ENCODE measurements at regions not wholly inside any gene's neighbourhood (a gene's known extent, or its start where the extent isn't known, plus 50 kb on each side); places are given as distances from the start of the nearest gene placed in this dataset.

DNA sequence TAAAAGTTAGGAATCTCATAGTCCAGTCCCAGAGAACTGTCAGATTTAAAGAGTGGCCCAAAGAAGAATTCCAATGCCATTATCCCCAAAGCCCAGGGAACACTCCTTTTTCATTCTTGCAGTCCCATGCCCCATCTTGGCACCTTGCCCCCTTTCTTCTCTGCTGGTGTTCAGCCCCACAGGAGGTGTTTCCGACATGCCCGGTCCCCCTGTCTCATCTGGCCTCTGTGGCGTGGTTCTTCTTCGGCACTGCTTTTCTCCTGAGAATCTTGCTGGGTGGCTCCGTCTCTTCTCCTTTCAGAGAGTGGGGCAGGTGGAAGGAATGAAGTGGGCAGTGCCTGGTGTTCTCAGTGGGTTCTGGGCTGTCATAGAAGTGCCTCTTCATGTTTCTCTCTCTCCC is 64.7 kb downstream of the VCPKMT start:
- Histone ChIP-seq H2AFZ (no peak overlapping the region), H3K4me1 (ENCODE audit: insufficient read depth) (peaks cover 4% of the 10 kb centered on the region), H3K79me2 (no peaks in the 10 kb centered on the region), H3K4me3 (no peak overlapping the region), H3K27ac (no peak overlapping the region), H3K36me3 (replicated peaks; ENCODE audit: insufficient read depth, low read depth) (no peaks in the 10 kb centered on the region), H4K20me1 (ENCODE audit: insufficient read depth, poor library complexity, severe bottlenecking) (no peaks in the 10 kb centered on the region), H3K27me3 (no peaks in the 10 kb centered on the region), H3K9me2 (replicated peaks; ENCODE audit: insufficient read depth) (no peaks in the 10 kb centered on the region), H3K9me3 (ENCODE audit: low read depth) (no peaks in the 10 kb centered on the region), H3K4me2 (no peak overlapping the region)
- TF ChIP-seq EZH2phosphoT487 (IDR thresholded peaks at IDR 0.05; ENCODE audit: low read depth, severe bottlenecking, unreplicated experiment) (no peak), EZH2 (IDR thresholded peaks at IDR 0.05; ENCODE audit: borderline replicate concordance) (no peak)
- TF ChIP-seq, protein P1, sequence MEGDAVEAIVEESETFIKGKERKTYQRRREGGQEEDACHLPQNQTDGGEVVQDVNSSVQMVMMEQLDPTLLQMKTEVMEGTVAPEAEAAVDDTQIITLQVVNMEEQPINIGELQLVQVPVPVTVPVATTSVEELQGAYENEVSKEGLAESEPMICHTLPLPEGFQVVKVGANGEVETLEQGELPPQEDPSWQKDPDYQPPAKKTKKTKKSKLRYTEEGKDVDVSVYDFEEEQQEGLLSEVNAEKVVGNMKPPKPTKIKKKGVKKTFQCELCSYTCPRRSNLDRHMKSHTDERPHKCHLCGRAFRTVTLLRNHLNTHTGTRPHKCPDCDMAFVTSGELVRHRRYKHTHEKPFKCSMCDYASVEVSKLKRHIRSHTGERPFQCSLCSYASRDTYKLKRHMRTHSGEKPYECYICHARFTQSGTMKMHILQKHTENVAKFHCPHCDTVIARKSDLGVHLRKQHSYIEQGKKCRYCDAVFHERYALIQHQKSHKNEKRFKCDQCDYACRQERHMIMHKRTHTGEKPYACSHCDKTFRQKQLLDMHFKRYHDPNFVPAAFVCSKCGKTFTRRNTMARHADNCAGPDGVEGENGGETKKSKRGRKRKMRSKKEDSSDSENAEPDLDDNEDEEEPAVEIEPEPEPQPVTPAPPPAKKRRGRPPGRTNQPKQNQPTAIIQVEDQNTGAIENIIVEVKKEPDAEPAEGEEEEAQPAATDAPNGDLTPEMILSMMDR (IDR thresholded peaks at IDR 0.05; ENCODE audit: poor library complexity) = no peak
- WGBS (ENCODE audit: low lambda C conversion rate, missing lambda C conversion rate) = 90% methylated on average over 5 of the region's 5 CpGs
- no peak for DNase-seq (ENCODE audit: low spot score)

DNA sequence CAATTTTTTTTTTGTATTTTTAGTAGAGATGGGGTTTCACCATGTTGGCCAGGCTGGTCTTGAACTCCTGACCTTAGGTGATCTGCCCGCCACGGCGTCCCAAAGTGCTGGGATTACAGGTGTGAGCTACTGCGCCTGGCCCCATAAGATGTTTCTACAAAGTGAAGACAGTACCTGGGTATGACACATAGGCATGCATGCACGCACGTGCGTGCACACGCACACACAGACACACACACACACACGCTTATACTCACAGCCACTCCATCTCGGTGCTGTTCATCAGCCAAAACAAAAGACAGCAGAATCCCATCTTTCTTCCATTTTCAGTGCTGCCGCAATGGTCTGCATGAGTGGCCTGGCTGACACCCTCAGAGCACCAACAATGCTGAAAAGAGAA is 63.9 kb downstream of the VCPKMT start:
- Histone ChIP-seq H3K4me2 (no peak overlapping the region), H3K4me3 (no peak overlapping the region), H2AFZ (no peak overlapping the region), H3K79me2 (no peaks in the 10 kb centered on the region), H3K9me3 (ENCODE audit: low read depth) (no peaks in the 10 kb centered on the region), H3K27me3 (no peaks in the 10 kb centered on the region), H3K36me3 (replicated peaks; ENCODE audit: insufficient read depth, low read depth) (no peaks in the 10 kb centered on the region), H4K20me1 (ENCODE audit: insufficient read depth, poor library complexity, severe bottlenecking) (no peaks in the 10 kb centered on the region), H3K4me1 (ENCODE audit: insufficient read depth) (peaks cover 3% of the 10 kb centered on the region), H3K9me2 (replicated peaks; ENCODE audit: insufficient read depth) (no peaks in the 10 kb centered on the region), H3K27ac (no peak overlapping the region)
- no peak for DNase-seq (ENCODE audit: low spot score)
- no peak for TF ChIP-seq EZH2phosphoT487 (IDR thresholded peaks at IDR 0.05; ENCODE audit: low read depth, severe bottlenecking, unreplicated experiment)
- 95% methylated on average over 11 of the region's 11 CpGs for WGBS (ENCODE audit: low lambda C conversion rate, missing lambda C conversion rate)

DNA sequence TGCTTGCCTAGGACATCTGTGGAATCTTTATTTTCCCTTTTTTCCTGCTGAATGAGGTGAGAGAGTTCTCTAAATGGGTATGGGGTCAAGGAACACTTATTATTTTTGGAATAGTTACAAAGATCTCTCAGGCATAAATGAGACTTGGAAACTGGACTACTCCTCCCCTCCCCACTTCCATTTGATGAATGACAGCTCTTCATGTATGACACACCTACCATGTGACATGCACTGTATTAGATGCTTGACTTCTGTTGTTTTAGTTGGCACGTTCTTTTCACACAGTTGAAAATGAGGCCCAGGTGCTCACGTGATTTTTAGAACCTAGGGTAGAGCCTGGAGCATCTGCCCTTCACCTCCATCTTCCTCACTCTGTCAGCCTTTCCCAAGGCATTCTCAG is 62.4 kb downstream of the VCPKMT start:
- Histone ChIP-seq H3K4me3 (no peak overlapping the region), H3K27me3 (no peaks in the 10 kb centered on the region), H3K9me3 (ENCODE audit: low read depth) (no peaks in the 10 kb centered on the region), H3K4me1 (ENCODE audit: insufficient read depth) (peaks cover 4% of the 10 kb centered on the region), H3K4me2 (no peak overlapping the region), H3K79me2 (no peaks in the 10 kb centered on the region), H3K36me3 (replicated peaks; ENCODE audit: insufficient read depth, low read depth) (no peaks in the 10 kb centered on the region), H3K9me2 (replicated peaks; ENCODE audit: insufficient read depth) (no peaks in the 10 kb centered on the region), H3K27ac (no peak overlapping the region), H4K20me1 (ENCODE audit: insufficient read depth, poor library complexity, severe bottlenecking) (no peaks in the 10 kb centered on the region), H2AFZ (no peak overlapping the region)
- no peak for DNase-seq (ENCODE audit: low spot score)
- WGBS (ENCODE audit: low lambda C conversion rate, missing lambda C conversion rate) = 87% methylated on average over 2 of the region's 2 CpGs
- TF ChIP-seq, protein P1 (IDR thresholded peaks at IDR 0.05; ENCODE audit: poor library complexity) = no peak
- TF ChIP-seq EZH2phosphoT487 (IDR thresholded peaks at IDR 0.05; ENCODE audit: low read depth, severe bottlenecking, unreplicated experiment) (no peak), EZH2 (IDR thresholded peaks at IDR 0.05; ENCODE audit: borderline replicate concordance) (no peak)

DNA sequence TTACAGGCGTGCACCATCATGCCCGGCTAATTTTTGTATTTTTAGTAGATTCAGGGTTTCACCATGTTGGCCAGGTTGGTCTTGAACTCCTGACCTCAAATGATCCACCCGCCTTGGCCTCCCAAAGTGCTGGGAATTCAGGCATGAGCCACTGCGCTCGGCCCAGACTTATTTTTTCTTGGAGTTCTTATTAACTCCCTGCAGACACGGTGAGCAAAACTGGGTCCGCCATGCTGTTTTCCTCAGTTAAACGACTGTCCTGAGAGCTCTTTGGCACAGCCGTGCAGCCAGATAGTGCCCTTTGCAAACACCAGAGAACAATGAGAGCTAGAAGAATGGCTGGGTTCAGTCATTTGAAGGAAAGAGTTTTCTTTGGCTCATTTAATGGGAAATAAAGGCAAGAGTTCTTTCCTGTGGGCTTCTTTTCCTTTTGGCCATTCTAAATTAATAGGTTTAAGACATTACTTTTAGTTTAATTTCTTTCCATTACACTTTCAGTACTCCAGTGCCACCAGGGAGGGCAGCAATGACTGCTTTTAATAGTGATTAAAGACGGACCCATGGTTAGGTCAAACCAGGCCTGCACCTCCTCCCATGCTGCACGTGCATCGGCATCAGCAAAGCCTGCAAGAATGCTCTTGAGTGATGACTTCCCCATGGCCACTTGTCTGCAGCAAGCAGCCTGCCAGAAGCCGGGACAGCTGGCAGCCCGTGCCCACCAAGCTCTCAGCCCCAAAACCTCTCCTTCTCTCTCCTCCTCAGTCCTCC is 60.7 kb downstream of the VCPKMT start:
- no peak for TF ChIP-seq EZH2phosphoT487 (IDR thresholded peaks at IDR 0.05; ENCODE audit: low read depth, severe bottlenecking, unreplicated experiment)
- TF ChIP-seq EZH2 (IDR thresholded peaks at IDR 0.05; ENCODE audit: borderline replicate concordance) = no peak
- TF ChIP-seq, protein P1 (IDR thresholded peaks at IDR 0.05; ENCODE audit: poor library complexity) = no peak
- H3K27ac ChIP-seq = no peak overlapping the region
- DNase-seq (ENCODE audit: low spot score) = no peak
- peaks cover 11% of the 10 kb centered on the region for H3K4me1 ChIP-seq (ENCODE audit: insufficient read depth)
- H2AFZ ChIP-seq = no peak overlapping the region
- no peak overlapping the region for H3K4me3 ChIP-seq
- no peaks in the 10 kb centered on the region for H3K9me3 ChIP-seq (ENCODE audit: low read depth)
- no peaks in the 10 kb centered on the region for H3K79me2 ChIP-seq
- H3K36me3 ChIP-seq (replicated peaks; ENCODE audit: insufficient read depth, low read depth) = no peaks in the 10 kb centered on the region
- no peak overlapping the region for H3K4me2 ChIP-seq
- H3K27me3 ChIP-seq = no peaks in the 10 kb centered on the region
- WGBS (ENCODE audit: low lambda C conversion rate, missing lambda C conversion rate) = 87% methylated on average over 14 of the region's 14 CpGs
- no peaks in the 10 kb centered on the region for H4K20me1 ChIP-seq (ENCODE audit: insufficient read depth, poor library complexity, severe bottlenecking)
- no peaks in the 10 kb centered on the region for H3K9me2 ChIP-seq (replicated peaks; ENCODE audit: insufficient read depth)
